Osteocyte (in vitro differentiated cells): ENCODE measurements at regions not wholly inside any gene's neighbourhood (a gene's known extent, or its start where the extent isn't known, plus 50 kb on each side); places are given as distances from the start of the nearest gene placed in this dataset.

Source experiments
- DNase-seq: peaks from one replicate; pipeline ENCODE4 v3.0.0; 2021; ENCODE audit warnings: mixed read lengths; ENCODE audit not compliant: unreplicated experiment; ENCODE audit errors: extremely low spot score
- H3K27ac Mint-ChIP-seq: one replicate; pipeline ENCODE4 v1.8.0; 2021; ENCODE audit warnings: mild to moderate bottlenecking, mixed read lengths; ENCODE audit not compliant: unreplicated experiment
- H3K27me3 Mint-ChIP-seq: one replicate; pipeline ENCODE4 v1.8.0; 2021; ENCODE audit warnings: mixed read lengths; ENCODE audit not compliant: unreplicated experiment
- H3K36me3 Mint-ChIP-seq: one replicate; pipeline ENCODE4 v1.8.0; 2021; ENCODE audit warnings: mixed read lengths; ENCODE audit not compliant: unreplicated experiment
- H3K4me1 Mint-ChIP-seq: one replicate; pipeline ENCODE4 v1.8.0; 2021; ENCODE audit warnings: mixed read lengths; ENCODE audit not compliant: unreplicated experiment
- H3K4me3 Mint-ChIP-seq: one replicate; pipeline ENCODE4 v1.8.0; 2021; ENCODE audit warnings: mild to moderate bottlenecking, moderate library complexity, mixed read lengths; ENCODE audit not compliant: unreplicated experiment
- H3K9me3 Mint-ChIP-seq: one replicate; pipeline ENCODE4 v1.8.0; 2021; ENCODE audit warnings: mixed read lengths; ENCODE audit not compliant: unreplicated experiment
- TF ChIP-seq, protein P1 (sequence below): fragments of 200-600 bp; sonication (generic); IDR thresholded peaks from 2 replicates; pipeline ENCODE4 v1.5.0; 2021; ENCODE audit warnings: antibody characterized with exemption, mild to moderate bottlenecking, moderate library complexity

DNA sequence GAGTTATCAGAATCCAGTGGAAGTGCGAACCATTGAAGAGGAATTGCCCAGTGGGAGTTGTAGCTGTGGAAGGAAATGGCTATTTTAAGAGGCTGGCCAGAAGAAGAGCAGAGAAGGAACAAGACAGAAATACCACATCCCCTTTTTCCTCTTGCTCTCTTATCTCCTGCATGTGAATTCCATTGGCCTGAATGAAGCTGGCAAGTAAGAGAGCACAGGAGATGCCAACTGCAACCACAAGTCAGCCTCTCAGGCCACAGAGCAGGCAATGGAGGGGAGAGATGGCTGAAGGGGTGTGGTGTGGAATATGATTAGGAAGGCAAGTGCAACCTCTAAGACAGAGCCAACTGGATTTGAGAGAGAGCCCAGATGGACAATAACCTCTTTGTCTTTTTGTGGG lies 362.7 kb upstream of the IMPG1 start:
- TF ChIP-seq, protein P1, sequence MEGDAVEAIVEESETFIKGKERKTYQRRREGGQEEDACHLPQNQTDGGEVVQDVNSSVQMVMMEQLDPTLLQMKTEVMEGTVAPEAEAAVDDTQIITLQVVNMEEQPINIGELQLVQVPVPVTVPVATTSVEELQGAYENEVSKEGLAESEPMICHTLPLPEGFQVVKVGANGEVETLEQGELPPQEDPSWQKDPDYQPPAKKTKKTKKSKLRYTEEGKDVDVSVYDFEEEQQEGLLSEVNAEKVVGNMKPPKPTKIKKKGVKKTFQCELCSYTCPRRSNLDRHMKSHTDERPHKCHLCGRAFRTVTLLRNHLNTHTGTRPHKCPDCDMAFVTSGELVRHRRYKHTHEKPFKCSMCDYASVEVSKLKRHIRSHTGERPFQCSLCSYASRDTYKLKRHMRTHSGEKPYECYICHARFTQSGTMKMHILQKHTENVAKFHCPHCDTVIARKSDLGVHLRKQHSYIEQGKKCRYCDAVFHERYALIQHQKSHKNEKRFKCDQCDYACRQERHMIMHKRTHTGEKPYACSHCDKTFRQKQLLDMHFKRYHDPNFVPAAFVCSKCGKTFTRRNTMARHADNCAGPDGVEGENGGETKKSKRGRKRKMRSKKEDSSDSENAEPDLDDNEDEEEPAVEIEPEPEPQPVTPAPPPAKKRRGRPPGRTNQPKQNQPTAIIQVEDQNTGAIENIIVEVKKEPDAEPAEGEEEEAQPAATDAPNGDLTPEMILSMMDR = no peak
- H3K27ac Mint-ChIP-seq = no peak overlapping the region
- H3K27me3 Mint-ChIP-seq = no peaks in the 10 kb centered on the region
- no peak overlapping the region for H3K4me3 Mint-ChIP-seq
- H3K36me3 Mint-ChIP-seq = no peaks in the 10 kb centered on the region
- no peaks in the 10 kb centered on the region for H3K9me3 Mint-ChIP-seq
- no peak for DNase-seq
- no peaks in the 10 kb centered on the region for H3K4me1 Mint-ChIP-seq

DNA sequence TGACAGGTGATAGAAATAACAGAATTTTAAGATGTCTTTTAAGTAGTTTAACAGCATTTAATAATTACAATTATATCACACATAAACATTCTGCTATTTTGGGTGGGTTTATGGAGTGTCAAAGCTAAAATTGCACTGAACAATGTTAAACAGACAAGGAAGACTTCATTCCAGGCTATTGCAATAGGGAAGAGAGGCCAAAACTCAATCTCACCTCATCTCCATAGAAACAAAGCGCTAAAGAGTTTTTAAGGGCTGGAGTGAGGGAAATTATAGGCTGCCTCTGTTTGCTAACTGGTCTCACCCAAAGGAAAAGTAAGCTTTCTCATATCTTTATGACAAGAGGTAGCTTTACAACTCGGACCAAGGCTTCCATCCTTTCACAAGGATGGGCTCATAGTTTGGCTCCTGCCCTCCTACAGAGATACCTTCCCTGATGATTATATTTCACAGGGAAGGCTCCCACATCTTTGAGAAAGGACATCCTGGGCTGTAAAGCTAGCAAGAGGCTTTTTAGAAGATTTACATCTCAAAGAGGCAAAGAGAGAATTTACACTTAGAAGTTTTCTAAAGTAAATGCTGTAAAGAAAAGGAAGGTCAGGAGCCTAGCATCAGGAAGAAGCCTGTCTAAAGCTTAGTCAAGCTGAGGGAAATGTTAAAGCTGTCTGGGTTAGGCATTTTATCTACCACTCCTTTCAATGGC lies 350.2 kb upstream of the IMPG1 start:
- Mint-ChIP-seq H3K4me1 (peaks cover 3% of the 10 kb centered on the region), H3K4me3 (no peak overlapping the region), H3K36me3 (no peaks in the 10 kb centered on the region)

DNA sequence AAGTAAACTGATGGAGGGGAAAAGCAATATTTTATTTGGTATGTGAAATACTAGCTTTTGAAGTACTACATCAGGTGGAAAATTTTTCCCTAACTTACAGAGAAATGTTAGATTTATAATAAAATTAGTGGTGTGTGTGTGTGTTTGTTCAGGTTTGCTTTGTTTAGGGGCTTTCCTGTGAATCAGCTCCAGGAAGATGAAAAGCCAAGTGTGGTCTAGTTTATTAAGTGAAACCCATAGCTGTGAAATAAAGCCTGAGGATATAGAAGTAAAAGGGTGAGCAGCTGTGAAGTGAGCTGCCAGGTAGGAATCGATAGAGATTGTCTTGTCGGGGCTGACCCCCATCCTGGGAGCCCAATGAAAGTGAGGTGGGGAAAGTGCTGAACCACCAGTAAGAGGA lies 347.6 kb upstream of the IMPG1 start:
- no peak overlapping the region for H3K27ac Mint-ChIP-seq
- TF ChIP-seq, protein P1 = no peak
- no peak for DNase-seq
- peaks cover 3% of the 10 kb centered on the region for H3K4me1 Mint-ChIP-seq
- H3K36me3 Mint-ChIP-seq = no peaks in the 10 kb centered on the region
- no peak overlapping the region for H3K4me3 Mint-ChIP-seq
- H3K9me3 Mint-ChIP-seq = no peaks in the 10 kb centered on the region
- no peaks in the 10 kb centered on the region for H3K27me3 Mint-ChIP-seq

More for the DNA sequence above, 350.2 kb upstream of the IMPG1 start:
- TF ChIP-seq, protein P1 = no peak
- H3K9me3 Mint-ChIP-seq = no peaks in the 10 kb centered on the region
- H3K27me3 Mint-ChIP-seq = peaks cover 2% of the 10 kb centered on the region
- H3K27ac Mint-ChIP-seq = no peak overlapping the region
- no peak for DNase-seq

DNA sequence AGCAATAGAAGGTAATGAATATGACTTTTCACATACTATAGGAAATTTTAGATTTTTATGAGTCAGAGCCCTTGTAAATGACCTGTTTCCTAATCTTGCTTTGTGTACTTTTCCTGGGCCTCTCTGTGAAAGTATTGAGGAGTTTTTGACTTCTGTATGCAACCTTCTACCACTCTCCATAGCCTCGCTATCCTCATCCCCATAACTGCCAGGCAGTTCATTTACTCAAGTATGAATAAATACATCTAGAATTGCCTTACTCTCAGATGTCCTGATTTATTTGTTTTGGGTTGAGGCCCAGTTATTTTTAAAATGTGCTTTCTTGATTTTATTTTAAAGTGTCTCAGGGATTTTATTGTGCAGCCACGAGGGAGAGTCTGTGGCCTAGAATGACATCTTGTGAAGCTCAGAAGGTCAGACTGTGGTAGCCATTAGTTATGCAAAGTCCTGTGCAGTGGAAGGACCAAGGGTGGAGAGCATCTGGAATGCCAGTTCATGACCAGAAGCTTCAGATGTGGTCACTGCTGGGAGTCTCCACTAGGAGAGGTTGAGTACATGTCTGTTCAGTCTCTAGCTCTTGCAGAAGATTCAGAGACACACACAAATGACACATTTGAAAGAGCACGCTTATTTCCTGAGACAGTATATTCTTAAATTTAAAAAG lies 346.2 kb upstream of the IMPG1 start:
- DNase-seq = no peak
- H3K27ac Mint-ChIP-seq = no peak overlapping the region
- peaks cover 3% of the 10 kb centered on the region for H3K4me1 Mint-ChIP-seq

More for the DNA sequence above, 346.2 kb upstream of the IMPG1 start:
- no peaks in the 10 kb centered on the region for H3K27me3 Mint-ChIP-seq
- no peak overlapping the region for H3K4me3 Mint-ChIP-seq
- H3K36me3 Mint-ChIP-seq = no peaks in the 10 kb centered on the region
- TF ChIP-seq, protein P1 = no peak
- H3K9me3 Mint-ChIP-seq = no peaks in the 10 kb centered on the region
